GM18519 (cell line): ENCODE measurements at regions not wholly inside any gene's neighbourhood (a gene's known extent, or its start where the extent isn't known, plus 50 kb on each side); places are given as distances from the start of the nearest gene placed in this dataset.
"Not testable (repeated sequence)": the region's sequence is repeated elsewhere in the genome, so short reads cannot be mapped to it uniquely, and the experiment has no call there.

ENCODE experiments used
- ATAC-seq: cut with Tn5 transposase; IDR thresholded peaks from one replicate; pipeline ENCODE4 v1.9.1; 2021; ENCODE audit warnings: mild to moderate bottlenecking, moderate library complexity; ENCODE audit not compliant: unreplicated experiment, low FRiP score

DNA sequence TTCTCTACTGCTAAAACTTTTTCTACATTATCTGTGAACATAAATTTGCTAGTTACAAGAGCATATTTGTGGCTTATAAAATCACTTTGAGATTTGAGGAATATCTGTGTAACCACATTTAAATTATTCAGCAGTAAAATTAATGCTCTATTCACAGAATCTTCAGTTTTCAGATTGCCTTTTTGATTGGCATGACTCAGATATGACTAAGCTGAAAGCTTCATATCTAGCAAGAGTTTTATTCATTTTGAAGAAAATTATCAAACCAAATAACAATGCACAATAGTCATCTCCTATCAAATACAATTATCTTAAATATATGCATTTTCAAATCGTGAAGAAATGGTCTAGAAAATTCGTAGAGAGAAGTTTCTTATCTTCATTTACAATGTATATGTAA lies 1498.2 kb upstream of the B3GALT2 start:
- no peak for ATAC-seq

DNA sequence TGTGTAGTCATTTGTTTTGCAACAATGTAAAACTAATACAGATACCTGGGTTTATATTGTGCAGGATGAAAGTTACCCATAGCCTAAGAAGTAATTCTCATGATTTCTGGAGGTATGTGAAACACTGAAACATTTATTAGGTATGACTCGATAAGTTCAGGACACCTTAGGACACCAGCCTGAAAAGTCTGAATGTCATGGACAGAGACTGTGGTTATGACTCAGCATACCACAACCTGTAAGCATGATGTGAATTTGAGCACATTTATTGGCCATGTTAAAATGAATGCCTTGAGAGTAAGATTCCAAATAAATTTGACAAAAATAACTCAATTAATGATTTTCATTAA lies 1471.7 kb upstream of the B3GALT2 start:
- no peak for ATAC-seq

DNA sequence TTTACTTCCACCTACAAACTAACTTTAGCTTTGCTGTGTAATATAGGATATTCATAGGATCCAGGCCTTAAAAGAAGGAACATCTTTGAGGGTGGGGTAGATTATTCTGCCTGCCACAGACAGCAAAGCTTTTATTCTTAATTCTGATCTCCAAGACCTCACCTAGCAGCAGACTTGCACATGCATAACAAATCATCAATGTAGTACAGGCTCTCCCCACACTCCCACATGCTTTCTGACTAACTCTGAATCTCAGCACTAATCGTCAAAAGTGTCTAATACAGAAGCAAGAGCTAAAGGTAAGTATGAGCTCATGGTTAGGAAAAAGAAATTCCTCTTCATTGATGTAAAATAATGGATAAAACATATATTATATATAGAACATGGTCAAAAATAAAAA lies 1468.5 kb upstream of the B3GALT2 start:
- ATAC-seq, result no peak

DNA sequence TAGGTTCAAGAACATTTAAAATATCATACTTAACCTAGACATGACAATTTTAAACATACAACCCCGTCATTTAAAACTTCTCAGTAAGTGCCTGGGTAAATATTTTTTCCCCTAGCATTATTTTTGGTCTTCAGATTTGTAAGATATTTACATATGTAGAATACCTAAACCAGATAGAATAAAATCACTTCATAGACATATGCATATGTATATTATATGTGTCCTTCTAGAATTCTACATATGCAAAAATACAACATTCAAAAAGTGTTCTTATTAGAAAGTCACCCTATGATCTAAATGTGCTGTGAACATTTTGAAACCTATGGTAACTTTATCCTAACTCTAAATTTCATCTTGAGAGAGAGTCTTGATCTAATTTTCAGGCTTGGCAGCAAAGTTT lies 1467.0 kb upstream of the B3GALT2 start:
- no peak for ATAC-seq

DNA sequence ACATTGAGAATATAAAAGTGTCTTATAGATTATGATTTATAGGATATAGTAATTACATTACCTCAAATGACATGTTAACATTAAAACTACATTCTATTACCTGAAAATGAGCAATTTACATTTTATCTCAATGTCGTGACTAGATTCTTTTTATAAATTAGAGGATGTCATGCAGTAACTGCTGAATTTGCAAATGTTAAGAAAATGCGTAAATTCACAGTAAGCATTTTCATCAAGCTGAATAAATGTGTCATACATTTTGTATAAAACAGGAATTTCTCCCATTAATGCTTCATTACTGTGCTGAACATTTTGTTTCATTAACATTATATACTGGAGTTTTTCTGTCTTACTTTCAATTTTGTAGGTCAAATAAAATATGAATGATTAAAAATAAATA lies 1460.7 kb upstream of the B3GALT2 start:
- no peak for ATAC-seq

DNA sequence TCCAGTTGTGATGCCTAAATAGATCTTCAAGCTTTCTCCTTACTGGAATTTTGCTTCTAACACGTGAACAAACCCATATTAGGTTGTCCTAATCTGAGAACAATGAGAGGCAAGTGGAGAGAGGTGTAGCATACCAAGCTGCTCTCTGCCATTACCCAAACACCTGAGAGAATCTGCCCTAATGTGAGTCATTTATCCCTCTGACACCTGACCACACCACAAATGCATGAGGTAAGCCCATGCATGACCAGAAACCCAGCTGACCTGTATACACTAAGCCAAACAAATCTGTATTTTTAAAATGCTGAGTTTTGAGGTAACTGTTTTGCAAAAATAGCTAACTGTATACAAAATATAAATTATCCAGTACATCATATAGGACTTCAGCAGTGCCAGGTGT lies 1458.1 kb upstream of the B3GALT2 start:
- no peak for ATAC-seq

DNA sequence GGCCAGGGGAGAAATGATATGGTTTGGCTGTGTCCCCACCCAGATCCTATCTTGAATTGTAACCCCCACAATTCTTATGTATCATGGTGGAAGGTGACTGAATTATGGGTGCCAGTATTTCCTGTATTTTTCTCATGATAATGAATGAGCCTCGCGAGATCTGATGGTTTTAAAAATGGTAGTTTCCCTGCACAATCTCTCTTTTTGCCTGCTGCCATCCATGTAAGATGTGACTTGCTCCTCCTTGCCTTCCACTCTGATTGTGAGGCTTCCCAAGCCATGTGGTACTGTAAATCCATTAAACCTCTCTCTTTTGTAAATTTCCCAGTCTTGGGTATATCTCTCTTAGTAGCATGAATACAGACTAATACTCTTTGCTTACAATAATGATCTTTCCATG lies 1453.9 kb upstream of the B3GALT2 start:
- ATAC-seq, result no peak

DNA sequence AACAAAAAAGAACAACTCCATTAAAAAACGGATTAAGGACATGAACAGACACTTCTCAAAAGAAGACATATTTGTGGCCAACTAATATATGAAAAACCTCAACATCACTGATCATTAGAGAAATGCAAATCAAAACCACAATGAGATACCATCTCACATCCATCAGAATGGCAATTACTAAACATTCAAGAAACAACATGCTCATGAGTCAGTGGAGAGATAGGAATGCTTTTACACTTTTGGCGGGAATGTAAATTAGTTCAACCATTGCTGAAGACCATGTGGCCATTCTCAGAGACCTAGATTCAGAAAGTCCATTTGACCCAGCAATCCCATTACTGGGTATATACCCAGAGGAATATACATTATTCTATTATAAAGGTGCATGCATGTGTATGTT lies 1442.6 kb upstream of the B3GALT2 start:
- ATAC-seq, result no peak

DNA sequence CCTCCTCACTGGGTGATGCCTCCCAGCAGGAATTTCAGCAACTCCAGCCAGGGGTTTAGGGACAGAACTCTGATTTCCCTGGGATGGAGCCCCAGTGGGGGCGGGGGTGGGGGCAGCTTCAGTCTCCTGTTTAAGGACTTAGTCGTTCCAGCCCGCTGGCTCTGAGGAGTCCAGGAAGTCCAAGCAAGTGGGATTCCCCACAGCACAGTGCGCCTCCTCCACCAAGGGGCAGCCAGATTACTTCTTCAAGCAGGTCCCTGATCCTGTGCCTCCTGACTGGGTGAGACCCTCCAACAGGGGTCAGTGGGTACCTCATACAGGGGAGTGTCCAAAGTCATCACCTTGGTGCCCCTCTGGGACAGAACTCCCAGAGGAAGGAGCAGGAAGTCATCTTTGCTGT lies 1438.4 kb upstream of the B3GALT2 start:
- no peak for ATAC-seq

DNA sequence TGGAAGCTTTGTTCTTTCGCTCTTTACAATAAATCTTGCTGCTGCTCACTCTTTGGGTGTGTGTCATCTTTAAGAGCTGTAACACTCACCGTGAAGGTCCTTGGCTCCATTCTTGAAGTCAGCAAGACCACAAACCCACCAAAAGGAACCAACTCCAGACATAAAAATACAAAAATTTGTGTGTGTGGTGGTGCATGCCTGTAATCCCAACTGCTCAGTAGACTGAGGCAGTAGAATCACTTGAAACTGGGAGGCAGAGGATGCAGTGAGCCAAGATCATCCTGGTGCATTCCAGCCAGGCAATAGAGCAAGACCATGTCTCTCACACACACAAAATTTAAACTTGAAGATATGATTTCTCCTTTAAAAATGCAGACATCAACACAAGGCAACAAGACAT lies 1431.7 kb upstream of the B3GALT2 start:
- ATAC-seq, result no peak

DNA sequence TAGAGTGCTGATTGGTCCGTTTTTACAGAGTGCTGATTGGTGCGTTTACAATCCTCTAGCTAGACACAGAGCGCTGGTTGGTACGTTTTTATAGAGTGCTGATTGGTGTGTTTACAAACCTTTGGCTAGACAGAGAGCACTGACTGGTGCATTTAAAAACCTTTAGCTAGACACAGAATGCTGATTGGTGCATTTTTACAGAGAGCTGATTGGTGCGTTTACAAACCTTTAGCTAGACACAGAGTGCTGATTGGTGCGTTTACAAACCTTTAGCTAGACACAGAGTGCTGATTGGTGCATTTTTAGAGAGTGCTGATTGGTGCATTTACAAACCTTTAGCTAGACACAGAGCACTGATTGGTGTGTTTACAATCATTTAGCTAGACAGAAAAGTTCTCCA lies 1430.9 kb upstream of the B3GALT2 start:
- ATAC-seq, result not testable (repeated sequence)

DNA sequence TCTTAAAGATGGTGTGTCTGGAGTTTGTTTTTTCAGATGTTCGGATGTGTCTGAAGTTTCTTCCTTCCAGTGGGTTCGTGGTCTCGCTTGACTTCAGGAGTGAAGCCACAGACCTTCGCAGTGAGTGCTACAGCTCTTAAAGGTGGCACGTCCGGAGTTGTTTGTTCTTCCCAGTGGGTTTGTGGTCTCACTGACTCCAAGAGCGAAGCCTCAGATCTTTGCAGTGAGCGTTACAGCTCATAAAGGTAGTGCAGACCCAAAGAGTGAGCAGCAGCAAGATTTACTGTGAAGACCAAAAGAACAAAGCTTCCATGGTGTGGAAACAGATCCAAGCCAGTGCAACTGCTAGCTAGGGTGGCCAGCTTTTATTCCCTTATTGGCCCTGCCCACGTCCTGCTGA lies 1430.4 kb upstream of the B3GALT2 start:
- ATAC-seq, result no peak

DNA sequence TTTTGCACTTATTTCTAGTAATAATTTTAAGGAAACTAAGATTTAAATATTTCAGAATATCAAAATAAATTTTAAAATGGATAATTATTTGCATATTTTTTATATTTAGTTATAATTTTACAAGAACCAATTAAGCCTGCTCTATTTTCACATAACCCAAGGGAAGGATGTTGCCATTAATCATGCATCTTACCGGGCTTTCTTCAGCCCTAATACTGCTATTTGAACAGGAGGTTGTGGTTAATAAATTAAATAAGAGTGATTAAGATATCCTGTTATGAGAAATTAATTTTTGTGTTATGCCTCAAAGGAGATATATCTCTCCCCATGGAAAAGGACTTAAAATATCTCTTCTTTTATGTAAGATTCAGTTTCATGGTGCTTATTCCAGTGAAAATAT lies 1415.8 kb upstream of the B3GALT2 start:
- no peak for ATAC-seq

DNA sequence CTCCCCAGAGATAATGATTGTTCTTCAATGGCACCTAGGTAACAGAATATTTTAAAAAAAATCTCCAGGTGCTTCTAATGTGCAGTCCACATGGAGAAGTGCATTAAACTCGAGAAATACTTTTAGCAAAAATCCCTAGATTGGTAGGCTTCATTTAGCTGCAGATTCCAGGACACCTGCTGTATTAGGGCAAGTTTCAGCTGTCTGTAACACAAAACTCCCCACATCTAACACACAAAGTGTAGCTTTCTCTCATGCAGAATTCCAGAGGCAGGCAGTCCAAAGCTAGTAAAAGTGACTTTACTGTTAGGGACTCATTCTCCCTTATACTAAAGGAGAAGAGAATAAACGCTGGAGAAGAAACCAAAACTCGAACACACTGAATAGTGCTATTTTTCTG lies 1414.3 kb upstream of the B3GALT2 start:
- no peak for ATAC-seq

DNA sequence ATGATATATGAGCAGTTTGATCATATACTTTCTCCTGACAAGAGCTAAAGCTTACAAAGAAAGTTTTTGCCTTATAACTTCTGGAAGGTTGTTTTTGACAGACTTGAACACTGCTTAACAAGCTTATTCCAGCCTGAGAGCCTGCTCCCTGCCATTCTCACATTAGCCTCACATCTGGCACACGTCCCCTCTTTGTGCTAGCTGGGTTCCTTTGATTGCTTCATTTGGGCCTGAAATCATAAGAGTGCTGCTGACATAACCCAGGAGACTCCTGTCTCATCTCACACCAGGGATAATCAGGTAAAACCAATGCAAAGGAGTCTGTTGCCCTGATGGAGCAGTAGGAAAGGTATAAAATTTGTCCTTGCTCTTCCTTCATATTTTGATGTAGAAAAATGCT lies 1411.7 kb upstream of the B3GALT2 start:
- ATAC-seq, result no peak

DNA sequence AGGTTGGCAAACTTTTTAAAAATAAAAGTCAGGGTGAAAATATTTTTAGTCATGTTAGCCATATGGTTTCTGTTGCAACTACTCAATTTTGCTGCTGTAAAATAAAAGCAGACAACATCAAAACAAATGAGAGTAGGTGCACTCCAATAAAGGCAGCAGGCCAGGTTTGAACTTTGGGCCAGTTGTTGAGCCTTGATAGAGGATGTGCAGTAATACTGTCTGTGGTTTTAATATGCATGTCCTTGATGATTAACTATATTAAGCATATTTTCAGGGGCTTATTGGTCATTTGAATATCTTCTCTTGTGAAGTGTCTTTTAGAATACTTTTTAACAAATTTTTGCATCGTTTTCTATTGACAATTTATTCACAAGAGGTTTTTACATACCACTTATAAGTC lies 1399.9 kb upstream of the B3GALT2 start:
- no peak for ATAC-seq

DNA sequence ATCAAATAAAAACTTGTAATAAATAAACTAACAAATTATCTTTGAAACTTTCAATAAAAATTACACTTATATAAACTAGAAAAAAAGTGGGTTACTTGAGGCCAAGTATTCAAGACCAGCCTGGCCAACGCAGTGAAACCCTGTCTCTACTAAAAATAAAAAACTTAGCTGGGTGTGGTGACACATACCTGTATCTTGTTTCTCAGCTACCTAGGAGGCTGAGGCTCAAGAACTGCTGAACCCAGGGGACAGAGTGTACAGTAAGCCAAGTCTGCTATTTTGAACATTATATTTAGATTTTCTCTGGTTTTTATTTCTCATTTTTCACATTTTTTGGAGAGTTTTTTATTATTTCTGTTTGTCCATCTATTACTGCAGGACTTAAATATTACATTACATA lies 1397.6 kb upstream of the B3GALT2 start:
- no peak for ATAC-seq

DNA sequence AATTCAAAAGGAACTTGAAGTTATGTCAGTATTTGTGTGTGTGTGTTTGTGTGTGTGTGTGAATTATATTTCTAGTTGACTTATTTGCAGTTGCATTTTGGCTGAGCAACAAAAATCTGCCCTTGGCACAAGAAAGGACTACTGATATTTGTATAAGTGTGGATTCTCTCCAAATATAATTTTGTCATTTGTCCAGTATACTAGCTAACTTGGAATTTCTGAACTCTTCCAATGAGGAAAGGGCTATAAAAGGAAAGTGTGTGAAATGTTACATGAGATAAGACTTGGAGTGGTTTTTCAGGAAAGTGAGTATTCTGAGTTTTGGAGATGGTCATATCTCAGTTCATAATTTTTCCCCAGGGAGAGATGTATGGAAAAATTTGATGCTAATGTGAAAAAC lies 1384.1 kb upstream of the B3GALT2 start:
- no peak for ATAC-seq

DNA sequence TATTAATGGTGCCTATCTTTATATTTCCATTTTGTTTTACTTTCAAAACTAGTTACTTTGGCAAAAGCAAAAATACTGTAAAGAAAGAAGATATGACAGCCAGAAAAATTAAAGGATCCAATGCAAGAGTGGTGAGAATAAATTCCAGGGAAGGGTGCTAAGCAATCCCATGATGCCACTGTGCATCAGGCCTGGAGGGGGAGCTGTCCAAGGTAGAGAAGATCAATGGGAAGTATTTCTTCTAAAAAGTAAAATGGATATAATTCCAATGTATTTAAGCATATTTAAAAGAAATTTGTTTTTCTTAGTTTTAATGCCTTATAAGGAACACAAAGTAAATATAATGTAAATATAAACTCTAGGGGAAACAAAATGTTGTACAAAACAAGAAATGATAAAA lies 1382.2 kb upstream of the B3GALT2 start:
- no peak for ATAC-seq

DNA sequence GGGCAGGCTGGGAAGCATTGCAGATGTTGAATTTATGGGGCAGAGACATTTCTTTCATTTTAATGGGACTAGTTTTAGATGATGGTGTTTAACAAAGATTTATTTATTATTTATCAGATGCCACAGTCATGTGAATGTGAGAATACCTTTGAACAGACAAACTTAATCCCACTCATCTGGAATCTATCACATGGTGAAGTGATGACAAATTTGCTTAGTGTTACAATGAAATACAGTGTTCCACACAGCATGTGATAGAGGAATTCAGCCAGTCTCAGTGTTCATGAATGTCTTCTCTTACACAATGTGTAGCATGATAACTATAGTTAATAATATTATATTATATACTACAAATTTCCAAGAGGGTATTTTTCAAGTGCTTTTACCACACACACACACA lies 1361.7 kb upstream of the B3GALT2 start:
- ATAC-seq, result no peak

DNA sequence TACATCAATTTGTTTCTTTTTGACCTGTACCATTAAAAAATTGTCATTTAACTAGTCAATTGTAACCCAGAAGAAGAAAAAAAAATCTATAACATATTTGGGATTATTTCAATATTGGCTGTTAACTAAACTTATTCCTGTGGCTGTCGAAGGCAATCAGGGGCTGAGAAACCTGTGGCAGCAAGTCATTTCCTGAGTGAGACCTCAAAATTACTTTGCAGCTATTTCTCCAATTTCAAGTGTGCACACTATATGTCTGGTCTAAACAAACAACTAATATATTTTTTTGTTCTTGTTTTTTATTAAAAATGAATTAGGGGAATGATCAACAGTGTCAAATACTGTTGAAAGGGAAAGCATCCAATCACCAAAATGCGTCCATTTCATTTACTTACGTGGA lies 1357.6 kb upstream of the B3GALT2 start:
- no peak for ATAC-seq

DNA sequence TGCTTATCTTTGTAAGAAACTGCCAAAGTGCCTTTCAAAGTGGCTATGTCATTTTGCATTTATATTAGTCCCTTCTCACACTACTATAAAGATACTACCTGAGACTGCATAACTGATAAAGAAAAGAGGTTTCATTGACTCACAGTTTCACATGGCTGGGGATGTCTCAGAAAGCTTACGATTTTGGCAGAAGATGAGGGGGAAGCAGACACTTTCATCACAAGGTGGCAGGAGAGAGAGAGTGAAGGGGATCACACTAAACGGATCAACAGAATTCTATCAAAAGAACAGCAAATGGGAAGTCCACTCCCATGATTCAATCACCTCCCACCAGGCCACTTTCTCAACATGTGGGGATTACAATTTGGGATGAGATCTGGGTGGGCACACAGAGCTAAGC lies 1352.0 kb upstream of the B3GALT2 start:
- no peak for ATAC-seq

DNA sequence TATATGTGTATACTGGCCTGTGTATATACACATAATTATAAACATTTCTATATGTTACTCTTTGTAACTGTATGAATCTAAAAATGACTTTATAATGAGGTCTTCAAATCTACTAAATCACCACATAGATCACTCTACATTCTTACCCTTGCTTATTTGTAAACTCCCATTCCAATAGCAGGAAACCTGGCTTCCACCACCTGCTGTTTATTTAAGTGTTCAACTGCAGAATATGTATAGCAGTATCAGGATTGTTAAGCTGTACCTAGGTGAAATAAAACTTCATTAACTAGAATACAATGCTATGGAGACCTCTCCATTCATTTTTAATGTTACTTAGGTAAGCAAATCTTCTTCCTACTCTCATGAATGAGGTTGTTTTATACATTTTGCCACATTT lies 1351.1 kb upstream of the B3GALT2 start:
- ATAC-seq, result no peak

DNA sequence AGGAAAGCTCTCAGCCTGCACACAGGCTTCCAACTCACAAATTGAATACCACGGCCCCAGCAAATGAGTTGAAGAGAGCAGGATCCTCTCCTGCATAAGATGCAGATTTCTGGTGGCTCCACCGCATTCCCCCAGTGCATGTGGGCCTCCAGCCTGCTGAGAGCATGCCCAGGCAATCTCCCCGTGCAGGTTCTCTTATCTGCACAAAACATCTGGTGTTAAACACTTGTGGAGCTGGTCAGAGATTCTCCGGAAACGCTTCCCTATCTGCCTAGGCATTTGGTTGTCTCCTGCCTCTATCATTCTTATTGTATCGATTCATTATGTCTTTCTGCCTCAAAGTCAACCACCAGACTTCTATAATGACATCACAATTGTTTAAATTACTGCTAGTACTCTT lies 1349.0 kb upstream of the B3GALT2 start:
- no peak for ATAC-seq
